Hematopoietic multipotent progenitor cell (in vitro differentiated cells): ENCODE measurements at regions not wholly inside any gene's neighbourhood (a gene's known extent, or its start where the extent isn't known, plus 50 kb on each side); places are given as distances from the start of the nearest gene placed in this dataset.

Experiments
- DNase-seq, 3 donors: peaks; one replicate each; pipeline ENCODE4 v3.0.0-alpha.2; 2011 to 2015; ENCODE audit warnings: low read depth in 2 of 3, low spot score in 2 of 3

DNA sequence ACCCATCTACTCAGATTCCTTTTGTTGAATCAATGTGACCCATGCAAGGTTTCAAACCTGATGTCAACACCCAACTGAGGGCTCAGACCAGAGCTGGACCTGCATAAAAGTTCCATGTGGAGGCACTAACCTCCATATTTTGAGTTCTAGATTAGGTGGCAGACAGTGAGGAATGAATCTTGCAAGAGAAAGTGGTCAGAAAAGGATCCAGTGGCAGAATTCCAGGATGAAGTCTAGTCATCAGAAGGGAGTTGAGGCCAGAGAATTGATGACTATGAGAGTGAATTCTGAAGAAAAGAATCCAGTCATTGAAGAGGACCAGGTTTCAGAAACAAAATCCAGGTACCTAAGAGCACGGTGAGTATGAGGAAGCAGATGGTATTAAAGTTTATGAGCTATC lies 205.1 kb upstream of the RGMB start:
- no peak for DNase-seq

DNA sequence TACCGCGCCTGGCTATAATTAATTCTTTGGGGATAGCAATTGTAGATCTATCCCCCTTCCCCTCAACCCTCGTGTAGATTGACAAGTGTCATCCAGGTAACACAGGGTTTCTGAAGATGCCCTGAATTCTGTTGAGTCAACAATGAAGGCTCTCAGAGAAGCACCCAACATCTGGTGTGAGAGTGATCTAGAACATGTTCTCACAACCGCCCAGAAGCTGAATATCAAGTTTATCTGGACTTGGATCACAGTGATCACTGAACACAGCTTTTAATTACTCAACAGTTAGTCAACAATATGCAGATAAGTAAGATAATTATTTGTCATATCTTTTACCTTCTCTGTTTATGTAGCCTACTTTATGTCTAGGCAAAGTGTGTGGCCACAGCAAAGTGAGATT lies 204.2 kb upstream of the RGMB start:
- DNase-seq, result no peak

DNA sequence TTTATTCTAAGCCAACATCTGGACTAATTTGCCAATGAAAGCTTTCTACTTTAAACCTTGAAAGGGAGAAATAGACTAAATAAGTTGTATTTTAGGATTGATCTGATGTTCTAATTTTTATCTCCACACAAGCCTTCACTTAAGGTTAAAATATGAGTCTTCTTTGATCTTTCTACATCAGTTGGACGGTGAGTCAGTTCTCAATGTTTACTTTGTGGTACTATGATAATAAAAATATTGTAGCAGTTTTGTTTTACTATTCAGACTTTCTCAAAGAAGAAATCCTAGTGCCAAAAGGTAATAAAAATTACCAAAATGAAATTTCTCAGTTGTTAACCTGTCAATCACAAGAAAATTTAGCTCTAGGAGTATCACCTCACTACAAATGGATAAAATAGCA lies 203.5 kb upstream of the RGMB start:
- no peak for DNase-seq

DNA sequence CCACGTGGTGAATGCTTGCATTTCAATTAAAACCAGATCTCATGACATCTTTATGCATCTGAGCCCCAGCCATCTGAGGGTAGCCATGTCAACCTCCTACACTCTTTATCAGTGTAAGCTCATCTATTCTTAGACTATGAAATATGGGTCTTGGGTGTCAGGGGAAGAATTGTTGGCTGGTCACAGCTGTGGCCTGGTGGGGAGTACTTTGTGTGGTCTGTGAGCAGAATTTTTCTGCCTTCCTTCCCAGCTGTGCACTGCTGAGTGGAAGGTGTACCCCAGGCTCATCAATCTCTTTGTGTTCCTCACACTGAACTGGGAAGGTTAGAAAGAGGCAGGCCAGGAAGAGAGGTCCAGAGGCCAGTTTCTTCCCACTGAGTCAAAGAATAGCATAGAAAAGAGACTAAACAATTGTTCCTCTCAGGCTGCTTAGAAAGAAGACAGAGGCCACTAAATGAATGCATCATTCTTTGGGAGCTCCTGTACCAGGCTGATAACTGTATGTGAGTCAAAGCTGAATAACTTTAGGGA lies 202.7 kb upstream of the RGMB start:
- DNase-seq, result no peak

DNA sequence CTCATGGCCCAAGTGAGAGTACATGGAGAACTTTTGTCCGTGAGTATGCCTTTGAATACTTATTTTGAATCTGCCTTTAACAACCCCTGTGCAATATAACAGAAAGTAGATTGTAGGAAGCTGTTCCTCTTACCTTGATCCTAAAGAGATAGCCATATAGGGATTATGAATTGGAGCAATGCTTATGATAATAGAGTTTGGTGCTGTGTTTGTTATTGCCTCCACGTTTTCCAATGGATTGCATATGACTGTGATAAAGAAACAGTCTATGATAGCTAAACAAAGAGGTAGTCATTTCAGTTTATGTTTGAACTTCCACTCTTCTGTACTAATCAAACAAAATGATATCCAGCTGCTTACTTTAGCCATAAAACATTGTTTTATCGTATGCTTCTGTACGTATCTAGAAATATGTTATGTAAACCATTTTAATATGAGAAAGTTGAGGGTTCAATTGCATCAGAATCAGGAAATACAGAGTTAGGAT lies 199.6 kb upstream of the RGMB start:
- no peak for DNase-seq

DNA sequence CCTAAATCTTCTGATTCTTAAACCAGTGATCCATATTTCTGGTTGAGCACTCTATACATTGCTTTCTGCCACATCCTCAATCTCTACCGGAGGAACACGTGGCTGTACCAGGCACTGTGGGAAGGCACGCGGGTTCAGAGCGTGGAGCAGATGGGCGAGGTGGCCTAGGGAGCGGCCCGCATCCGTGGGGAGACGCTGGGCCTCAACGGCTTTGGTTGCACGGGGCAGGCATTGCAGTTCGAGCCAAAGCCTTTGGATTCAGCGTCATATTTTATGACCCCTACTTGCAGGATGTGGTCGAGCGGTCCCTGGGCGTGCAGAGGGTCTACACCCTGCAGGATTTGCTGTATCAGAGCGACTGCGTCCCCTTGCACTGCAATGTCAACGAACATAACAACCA lies 197.2 kb upstream of the RGMB start:
- no peak for DNase-seq

DNA sequence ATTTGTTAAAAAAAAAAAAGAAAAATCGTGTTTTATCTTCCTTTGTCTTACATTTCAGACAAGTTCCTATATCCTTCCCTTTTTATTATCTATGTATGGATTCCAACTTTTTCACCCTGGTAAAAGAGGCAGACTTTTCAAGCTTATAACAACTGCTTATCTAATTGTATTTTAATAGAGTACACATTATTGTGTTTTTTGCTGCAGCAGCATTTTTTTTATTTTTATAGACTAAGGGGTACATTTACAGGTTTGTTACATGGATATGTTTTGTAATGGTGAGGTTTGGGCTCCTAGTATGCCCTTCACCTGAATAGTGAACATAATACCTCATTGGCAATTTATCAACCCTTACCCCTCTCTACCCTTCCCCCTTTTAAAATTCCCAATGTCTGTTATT lies 195.0 kb upstream of the RGMB start:
- DNase-seq, result no peak

DNA sequence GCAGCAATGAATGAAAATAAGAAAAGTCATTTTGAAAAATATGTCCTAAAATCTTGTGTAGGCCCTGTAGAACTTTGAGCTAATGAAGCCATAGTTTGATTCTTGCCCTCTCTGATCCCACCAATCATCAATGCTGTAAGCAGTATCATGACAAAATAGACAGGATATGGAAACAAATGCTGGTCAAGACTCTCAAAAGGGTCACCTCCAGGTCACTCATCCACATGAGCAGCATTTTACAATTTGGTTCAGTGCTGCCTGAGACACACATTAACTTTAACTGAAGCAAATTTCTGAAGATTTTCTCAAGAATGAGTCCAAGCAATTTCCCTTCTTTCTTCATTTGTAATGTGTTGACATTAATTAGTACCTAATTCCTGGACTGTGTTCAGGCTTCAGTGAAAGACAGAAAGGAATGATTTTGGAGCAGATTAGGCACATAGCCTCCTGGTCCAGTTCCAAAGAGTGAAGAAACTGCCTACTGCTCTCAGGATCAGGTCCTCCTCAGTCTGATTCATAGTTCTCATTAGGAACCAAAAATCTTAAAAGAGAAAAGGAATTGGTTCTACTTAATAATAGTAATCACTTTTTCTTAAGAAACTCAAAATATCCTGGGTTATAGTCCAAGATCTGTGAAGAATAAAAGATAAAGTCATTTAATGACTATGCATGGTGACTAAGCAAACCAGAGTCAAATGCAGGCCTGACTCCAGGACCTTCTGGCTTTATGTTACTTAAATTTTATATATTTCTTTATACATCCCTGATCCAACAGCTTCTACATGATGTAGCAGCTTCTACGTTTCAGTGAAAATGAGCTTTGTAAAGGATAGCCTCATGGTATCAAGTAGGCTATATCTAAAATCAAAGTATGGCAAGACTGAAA lies 192.1 kb upstream of the RGMB start:
- no peak for DNase-seq

DNA sequence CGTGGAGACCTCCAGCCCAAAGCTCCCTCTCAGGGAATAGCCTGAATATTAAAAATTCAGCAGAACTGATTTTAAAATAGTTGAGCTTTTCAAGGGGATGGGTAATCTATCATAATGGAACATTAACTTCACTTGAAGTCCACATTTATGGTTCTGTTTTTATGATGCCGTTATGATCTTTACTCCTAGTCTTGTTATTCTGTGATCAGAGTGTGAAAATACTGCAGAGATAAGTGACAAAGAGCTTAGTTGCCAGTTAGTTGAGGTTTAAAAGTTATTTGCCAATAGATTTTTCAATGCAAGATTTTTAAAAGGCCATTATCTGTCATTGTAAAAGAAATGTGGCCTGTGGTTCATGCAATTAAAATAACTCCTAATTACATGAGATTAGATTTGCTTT lies 189.9 kb upstream of the RGMB start:
- no peak for DNase-seq

DNA sequence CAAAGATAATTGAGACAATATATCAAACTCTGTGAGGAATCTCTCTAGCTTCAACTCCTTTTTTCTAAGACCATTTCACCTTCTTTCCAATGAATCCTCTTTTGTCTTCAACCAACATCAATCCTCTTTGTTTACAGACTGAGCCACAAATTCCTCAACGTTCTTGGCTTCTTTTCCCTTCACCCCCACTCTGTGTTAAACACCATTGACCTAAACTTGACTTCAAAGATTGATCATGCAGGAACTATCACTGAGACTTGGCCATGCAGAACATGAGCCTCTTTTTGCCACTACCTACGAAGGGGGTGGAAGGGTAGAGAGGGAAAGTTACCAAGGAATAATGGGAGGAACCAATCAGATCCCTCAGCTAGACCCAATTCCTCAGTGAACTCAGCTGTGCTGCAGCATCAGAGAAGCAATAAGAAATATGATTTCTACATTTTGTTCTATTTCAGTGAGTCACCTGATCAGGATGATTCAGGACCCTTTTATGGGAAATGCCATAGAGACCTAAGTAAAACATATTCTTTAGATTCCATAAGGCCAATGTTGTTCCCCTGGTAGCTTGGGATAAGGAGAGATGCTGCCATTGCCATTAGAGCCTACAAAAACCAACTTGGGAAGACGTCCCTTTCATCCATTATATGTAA lies 187.7 kb upstream of the RGMB start:
- no peak for DNase-seq

DNA sequence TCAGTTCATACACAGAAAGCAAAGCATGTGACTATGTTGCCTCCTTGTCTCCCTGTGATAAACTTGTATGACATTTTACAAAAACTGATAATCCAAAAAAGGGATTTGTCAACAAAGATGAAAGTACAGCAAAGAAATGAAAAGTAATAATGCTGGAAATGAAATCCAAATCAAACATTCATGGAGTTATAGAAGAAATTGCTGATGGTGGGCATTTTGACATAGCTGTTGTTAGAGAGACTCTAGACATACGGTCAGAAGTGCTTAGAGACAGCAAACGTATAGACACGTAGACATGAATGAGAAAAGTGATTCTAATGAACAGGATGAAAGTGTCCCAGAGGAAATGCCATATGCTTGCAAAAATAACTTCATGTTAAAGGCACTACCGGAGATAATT lies 186.9 kb upstream of the RGMB start:
- no peak for DNase-seq

DNA sequence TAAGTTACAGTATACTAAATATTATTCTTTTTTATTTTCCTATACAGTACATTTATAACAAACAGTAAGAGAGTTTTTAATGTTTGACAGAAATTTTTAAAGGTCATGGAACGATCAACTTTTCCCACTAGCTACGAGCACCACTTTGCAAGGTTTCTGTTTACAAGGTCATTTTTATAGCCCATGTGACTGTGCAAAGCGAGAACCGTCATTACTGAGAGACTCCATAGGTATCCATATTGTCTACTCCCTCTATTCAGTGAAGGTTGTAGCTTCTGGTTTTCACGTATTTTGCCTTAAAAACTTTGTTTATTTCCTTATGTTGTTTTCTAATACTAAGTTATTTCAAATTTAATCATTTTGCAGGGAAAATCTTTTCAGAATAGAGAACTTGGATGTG lies 186.3 kb upstream of the RGMB start:
- no peak for DNase-seq

DNA sequence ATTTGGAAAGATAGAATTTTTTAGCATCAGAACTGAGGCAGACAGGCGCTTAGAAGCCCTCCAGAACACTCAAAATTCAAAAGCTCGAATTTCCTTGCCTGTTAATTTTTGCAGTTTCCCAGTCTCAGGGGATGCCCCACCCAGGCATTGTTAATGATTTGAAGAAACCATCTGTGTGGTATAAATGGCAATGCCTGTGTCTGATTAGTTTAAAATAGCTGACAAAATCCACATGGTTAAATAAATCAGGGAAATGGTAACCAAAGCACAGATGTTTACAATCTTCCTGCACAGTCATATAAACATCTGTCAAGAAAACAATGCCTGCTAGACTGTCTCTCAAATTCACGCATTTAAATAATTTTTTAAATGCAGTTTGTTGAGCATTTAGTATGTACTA lies 185.2 kb upstream of the RGMB start:
- DNase-seq, result no peak

DNA sequence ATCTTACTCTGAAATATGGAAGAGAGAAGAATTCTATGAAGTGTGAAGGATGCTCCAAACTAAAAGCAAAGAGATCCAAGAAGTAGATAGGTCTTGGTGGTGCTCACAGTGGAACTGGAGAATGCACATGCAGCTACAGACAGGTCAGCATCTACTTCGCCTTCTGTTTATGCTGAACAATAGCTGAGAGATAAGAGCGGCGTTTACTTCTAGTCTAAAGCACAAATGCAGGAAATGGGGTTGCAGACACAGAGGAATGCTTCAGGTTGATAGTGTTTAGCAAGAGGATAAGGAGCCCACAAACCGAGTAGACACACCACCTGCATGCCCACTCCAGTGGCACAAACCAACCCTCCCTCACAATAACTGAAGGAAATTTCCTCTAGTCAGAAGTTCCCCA lies 180.0 kb upstream of the RGMB start:
- no peak for DNase-seq

DNA sequence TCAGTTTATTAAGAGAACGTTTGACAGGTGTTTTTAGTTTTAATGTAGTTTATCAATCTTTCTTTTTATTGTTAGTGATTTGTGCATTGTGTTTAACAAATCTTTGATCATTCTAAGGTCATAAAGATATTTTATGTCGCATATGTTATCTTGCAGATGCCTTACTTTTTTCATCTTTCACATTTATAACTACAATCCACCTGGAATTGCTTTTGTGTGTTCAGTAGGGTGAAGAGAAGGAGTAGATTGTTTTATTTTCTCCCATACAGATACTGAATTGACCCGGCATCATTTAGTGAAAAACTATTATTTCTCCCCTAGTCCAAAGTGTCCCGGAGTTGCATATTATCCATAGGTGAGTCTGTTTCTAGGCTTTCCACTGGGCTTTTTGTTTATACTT lies 179.4 kb upstream of the RGMB start:
- DNase-seq, result no peak

DNA sequence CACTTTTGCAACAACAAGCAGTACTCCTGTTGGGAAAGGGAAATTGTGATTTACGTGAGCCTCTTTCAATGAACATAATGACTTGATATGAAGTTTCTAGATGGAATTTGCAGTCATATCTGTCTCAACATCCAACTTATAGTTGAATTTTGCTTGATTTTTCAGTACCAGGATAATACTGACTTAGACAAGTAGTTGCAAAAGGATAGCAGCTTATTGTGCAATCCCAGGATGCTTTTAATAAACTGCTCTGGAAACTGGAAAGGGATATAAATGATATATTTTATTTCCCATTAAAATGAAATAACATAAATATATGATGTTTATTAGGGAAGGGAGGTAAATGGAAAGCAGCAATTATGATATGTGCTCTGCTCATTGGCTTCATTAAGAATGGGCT lies 174.4 kb upstream of the RGMB start:
- DNase-seq, result no peak

DNA sequence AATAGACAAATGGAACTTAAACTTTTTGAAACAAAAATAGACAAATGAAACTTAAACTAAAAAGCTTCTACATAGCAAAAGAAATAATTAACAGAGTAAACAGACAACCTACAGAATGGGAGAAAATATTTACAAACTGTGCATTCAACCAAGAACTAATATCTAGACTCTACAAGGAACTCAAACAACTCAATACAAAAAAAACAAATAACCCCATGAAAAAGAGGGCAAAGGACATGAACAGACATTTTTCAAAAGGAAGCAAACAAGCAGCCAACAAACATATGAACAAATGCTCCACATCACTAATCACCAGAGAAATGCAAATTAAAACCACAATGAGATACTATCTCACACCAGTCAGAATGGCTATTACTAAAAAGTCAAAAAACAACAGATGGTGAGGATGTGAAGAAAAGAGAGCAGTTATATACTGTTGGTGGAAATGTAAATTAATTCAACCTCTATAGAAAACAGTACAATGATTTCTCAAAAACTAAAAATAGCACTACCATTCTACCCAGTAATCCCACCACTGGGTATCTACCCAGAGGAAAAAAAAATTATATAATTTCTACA lies 170.8 kb upstream of the RGMB start:
- DNase-seq, result no peak

DNA sequence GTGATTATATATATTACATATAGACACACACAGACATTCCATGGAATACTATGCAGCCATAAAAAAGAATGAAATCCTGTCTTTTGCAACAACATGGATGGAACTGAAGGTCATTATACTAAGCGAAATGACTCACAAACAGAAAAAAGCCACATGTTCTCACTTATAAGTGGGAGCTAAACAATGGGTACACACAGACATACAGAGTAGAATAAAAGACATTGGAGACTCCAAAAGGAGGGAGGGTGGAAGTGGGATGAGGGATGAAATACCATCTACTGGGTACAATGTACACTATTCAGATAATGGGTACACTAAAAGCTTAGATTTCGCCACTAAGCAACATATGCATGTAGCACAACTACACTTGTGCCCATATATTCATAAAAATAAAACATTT lies 170.0 kb upstream of the RGMB start:
- no peak for DNase-seq

DNA sequence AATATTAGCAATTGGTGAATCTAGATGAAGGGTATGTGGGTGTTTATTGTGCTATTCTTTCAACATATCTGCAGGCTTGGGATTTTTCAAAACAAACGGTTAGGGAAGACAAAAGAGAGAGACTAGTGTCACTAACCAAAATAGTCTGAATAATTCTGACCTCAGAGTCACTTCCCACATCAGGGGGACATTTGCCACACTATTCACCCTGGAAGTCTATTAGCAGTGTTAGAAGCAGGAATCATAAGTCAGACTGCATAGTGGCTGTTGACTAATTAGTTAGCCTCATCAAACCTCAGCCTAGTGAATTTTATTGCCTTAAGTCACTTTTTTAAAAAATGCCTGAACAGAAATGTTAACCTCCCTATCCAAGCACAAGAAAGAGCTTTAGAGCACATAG lies 169.2 kb upstream of the RGMB start:
- DNase-seq, result no peak

DNA sequence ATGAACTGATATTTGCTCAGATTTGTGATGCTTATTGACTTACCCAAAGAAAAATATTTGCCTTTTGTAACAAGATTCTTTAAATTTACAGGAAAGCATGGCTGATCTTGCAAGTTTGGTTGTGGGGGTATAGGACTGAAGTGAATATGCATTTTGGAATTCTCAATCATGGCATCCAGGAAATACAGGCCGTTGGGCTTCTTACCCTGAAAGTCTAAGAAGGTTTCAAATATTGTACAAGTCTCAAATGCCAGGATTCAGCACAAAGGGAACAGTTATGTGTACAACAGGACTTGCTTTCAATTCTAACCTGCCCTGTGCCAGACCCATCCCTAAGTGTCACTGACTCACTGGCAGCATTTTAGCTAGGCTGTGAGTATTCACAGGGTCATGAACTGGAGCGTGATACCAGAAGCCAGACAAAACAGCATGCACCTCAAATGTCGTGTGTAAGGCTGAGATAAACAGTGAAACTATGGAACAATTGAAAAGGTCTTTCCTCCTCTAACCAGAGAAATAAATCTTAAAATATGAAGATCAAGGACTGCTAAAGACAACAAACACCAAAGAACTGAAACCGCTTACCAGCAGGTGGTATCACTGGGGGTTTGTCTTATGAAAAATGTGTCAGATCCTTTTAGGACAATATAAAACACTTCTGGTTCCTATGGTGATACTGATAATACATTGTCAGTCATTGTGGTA lies 168.6 kb upstream of the RGMB start:
- DNase-seq, result no peak

DNA sequence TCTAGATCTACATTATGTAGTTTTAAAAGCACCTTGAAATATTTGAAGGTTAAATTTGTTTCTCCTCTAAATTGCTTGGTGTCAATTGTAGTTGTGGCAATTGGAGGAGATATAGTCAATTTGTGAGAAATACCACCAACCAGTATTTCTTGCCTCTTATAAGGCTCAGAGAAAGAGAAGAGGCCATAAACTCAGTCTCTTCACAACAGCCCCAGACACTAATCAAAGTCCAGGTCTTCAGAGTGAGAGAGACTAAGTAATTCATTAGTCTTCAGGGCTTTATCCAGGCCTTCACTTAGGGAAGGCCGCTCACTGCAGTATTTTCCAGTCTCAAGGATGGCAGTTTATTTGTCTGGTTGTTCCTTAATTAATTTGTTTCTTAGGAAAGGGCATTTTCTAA lies 168.0 kb upstream of the RGMB start:
- DNase-seq, result no peak
